Mesenchymal stem cell (in vitro differentiated cells and primary cell): ENCODE measurements at regions not wholly inside any gene's neighbourhood (a gene's known extent, or its start where the extent isn't known, plus 50 kb on each side); places are given as distances from the start of the nearest gene placed in this dataset.
A peak's percentile ranks its signal among the peaks of the same experiment; 100 is the strongest.

Experiments
- DNase-seq: peaks from one replicate; pipeline ENCODE4 v3.0.0-alpha.2; 2013
- H2AFZ ChIP-seq: one replicate; pipeline ENCODE4 v1.6.1; 2013; ENCODE audit warnings: low read depth, mild to moderate bottlenecking, control low read depth, inconsistent platforms, low read length, moderate library complexity
- H2AK5ac ChIP-seq: 2 replicates; pipeline ENCODE4 v1.6.1; 2013; ENCODE audit warnings: low read length, moderate library complexity, mild to moderate bottlenecking, inconsistent platforms; ENCODE audit not compliant: severe bottlenecking
- H2BK120ac ChIP-seq: one replicate; pipeline ENCODE4 v1.6.1; 2013; ENCODE audit warnings: low read depth, mild to moderate bottlenecking, inconsistent platforms, low read length, moderate library complexity
- H2BK12ac ChIP-seq, 2 experiments: one replicate each; pipeline ENCODE4 v1.6.1; 2013; ENCODE audit warnings: inconsistent platforms in 2 of 2, low read length in 2 of 2, mild to moderate bottlenecking in 2 of 2, moderate library complexity in 2 of 2, control low read depth in 1 of 2
- H2BK15ac ChIP-seq: one replicate; pipeline ENCODE4 v1.6.1; 2013; ENCODE audit warnings: mild to moderate bottlenecking, low read depth, inconsistent platforms; ENCODE audit not compliant: poor library complexity, severe bottlenecking
- H2BK5ac ChIP-seq: 2 replicates; pipeline ENCODE4 v1.6.1; 2013; ENCODE audit warnings: low read depth, mild to moderate bottlenecking, low read length, control low read depth, inconsistent platforms; ENCODE audit not compliant: poor library complexity, severe bottlenecking
- H3K14ac ChIP-seq, 2 experiments: one replicate each; pipeline ENCODE4 v1.6.1; 2013; ENCODE audit warnings: inconsistent platforms in 2 of 2, low read length in 2 of 2, control low read depth in 1 of 2, mild to moderate bottlenecking in 1 of 2, moderate library complexity in 1 of 2
- H3K18ac ChIP-seq, 2 experiments: one replicate each; pipeline ENCODE4 v1.6.1; 2013; ENCODE audit warnings: inconsistent platforms in 2 of 2, low read length in 2 of 2, control low read depth in 1 of 2, low read depth in 1 of 2, mild to moderate bottlenecking in 1 of 2
- H3K23ac ChIP-seq, 2 experiments: one replicate each; pipeline ENCODE4 v1.6.1; 2013; ENCODE audit warnings: inconsistent platforms in 2 of 2, low read length in 2 of 2, mild to moderate bottlenecking in 2 of 2, moderate library complexity in 2 of 2, control low read depth in 1 of 2
- H3K27ac ChIP-seq: 2 replicates; pipeline ENCODE4 v1.5.1; 2013; ENCODE audit warnings: mild to moderate bottlenecking, moderate library complexity, low read length, control low read depth, inconsistent platforms; ENCODE audit not compliant: poor library complexity, severe bottlenecking
- H3K27me3 ChIP-seq, 2 experiments: 2 replicates each; pipeline versions ENCODE4 v1.6.1 to v1.7.0; 2013; ENCODE audit warnings: low read length in 2 of 2, mild to moderate bottlenecking in 2 of 2, moderate library complexity in 2 of 2, control low read depth in 1 of 2, inconsistent platforms in 1 of 2; ENCODE audit not compliant: control insufficient read depth in 1 of 2, insufficient read depth in 1 of 2
- H3K36me3 ChIP-seq, 2 experiments: 2 replicates each; pipeline versions ENCODE4 v1.6.1 to v1.7.0; 2013; ENCODE audit warnings: low read length in 2 of 2, control low read depth in 1 of 2, inconsistent platforms in 1 of 2, low read depth in 1 of 2, mild to moderate bottlenecking in 1 of 2; ENCODE audit not compliant: insufficient read depth in 2 of 2, control insufficient read depth in 1 of 2
- H3K4ac ChIP-seq, 2 experiments: one replicate each; pipeline ENCODE4 v1.6.1; 2013; ENCODE audit warnings: inconsistent platforms in 2 of 2, low read length in 2 of 2, mild to moderate bottlenecking in 2 of 2, moderate library complexity in 2 of 2, control low read depth in 1 of 2, low read depth in 1 of 2
- H3K4me1 ChIP-seq: 2 replicates; pipeline ENCODE4 v1.6.1; 2013; ENCODE audit warnings: low read depth, low read length, control low read depth; ENCODE audit not compliant: control insufficient read depth, insufficient read depth
- H3K4me2 ChIP-seq: 2 replicates; pipeline ENCODE4 v1.6.1; 2013; ENCODE audit warnings: low read length, mild to moderate bottlenecking, inconsistent platforms; ENCODE audit not compliant: poor library complexity, severe bottlenecking
- H3K4me3 ChIP-seq, 2 experiments: 2 replicates each; pipeline versions ENCODE4 v1.5.1 to v1.7.0; 2013; ENCODE audit warnings: low read length in 2 of 2, mild to moderate bottlenecking in 2 of 2, control low read depth in 1 of 2, low read depth in 1 of 2; ENCODE audit not compliant: insufficient read depth in 1 of 2
- H3K79me1 ChIP-seq: replicated peaks from 2 replicates; pipeline ENCODE4 v1.6.1; 2013; ENCODE audit warnings: mild to moderate bottlenecking, control low read depth, low read length, inconsistent platforms; ENCODE audit not compliant: poor library complexity, severe bottlenecking
- H3K9ac ChIP-seq: 2 replicates; pipeline ENCODE4 v1.7.0; 2013; ENCODE audit warnings: mild to moderate bottlenecking, low read length, moderate library complexity
- H3K9me3 ChIP-seq: 2 replicates; pipeline ENCODE4 v1.7.0; 2013; ENCODE audit warnings: mild to moderate bottlenecking, low read length; ENCODE audit not compliant: control insufficient read depth
- H4K8ac ChIP-seq: one replicate; pipeline ENCODE4 v1.6.1; 2013; ENCODE audit warnings: inconsistent platforms, mild to moderate bottlenecking, low read length, moderate library complexity
- H4K91ac ChIP-seq: one replicate; pipeline ENCODE4 v1.6.1; 2013; ENCODE audit warnings: mild to moderate bottlenecking, low read length, inconsistent platforms
- WGBS: methylation state at CpG from one replicate; pipeline ENCODE4 v1.1.7; 2013; ENCODE audit warnings: mixed read lengths; 5-methylcytosine and 5-hydroxymethylcytosine counted together

DNA sequence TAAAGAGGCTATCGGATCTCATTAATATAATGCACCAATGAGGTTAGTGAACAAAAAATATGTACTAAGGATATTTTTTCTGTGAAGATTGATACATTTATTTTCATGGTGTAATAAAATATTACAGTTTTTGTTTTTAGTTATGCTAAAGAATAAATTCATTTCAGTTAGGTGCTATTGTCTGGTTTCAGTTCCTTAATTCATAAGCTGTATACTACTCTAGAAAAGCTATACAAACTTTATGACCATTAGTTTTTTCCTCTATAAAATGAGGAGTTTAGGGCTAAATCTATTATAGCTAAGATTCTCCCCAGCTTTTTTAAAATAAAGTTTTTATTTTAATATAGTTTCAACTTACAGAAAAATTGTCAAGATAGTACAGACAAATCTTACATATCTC lies 1311.7 kb upstream of the NXPH2 start:
- Histone ChIP-seq H3K9ac (no peak overlapping the region), H2AFZ (no peak overlapping the region), H2BK12ac (no peak overlapping the region), H2AK5ac (no peak overlapping the region), H2BK5ac (no peak overlapping the region), H3K4me2 (no peak overlapping the region), H3K36me3 (no peaks in the 10 kb centered on the region), H3K27me3 (no peaks in the 10 kb centered on the region), H4K8ac (no peak overlapping the region), H2BK15ac (no peak overlapping the region), H4K91ac (no peak overlapping the region), H3K14ac (no peak overlapping the region), H2BK120ac (no peak overlapping the region), H3K18ac (no peak overlapping the region), H3K23ac (no peak overlapping the region), H3K4me1 (no peaks in the 10 kb centered on the region), H3K9me3 (no peaks in the 10 kb centered on the region), H3K79me1 (no peaks in the 10 kb centered on the region), H3K4me3 (no peak overlapping the region), H3K4ac (no peak overlapping the region), H3K27ac (no peak overlapping the region)
- DNase-seq = no peak
- WGBS = no CpG with 5 or more reads among the region's 1 CpG

DNA sequence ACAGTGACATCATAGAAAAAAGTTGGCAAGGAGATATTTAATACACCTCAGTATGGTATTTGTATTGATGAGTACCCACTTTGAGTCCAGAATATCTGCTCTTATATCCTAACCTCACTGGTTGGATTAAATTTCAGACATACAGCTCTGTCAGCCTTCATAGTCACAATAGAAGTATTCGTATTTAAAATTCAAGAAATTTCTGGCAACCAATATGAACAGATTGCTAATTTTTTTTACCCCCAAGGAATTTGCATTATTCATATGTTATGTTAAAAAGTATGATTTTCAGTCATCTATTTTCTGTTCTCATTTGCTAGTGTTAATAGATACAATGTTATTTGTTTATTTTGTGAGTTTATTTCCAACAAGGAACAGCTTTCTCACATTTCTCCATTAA lies 1306.8 kb upstream of the NXPH2 start:
- H3K9me3 ChIP-seq = no peaks in the 10 kb centered on the region
- H3K36me3 ChIP-seq = no peaks in the 10 kb centered on the region
- H3K27ac ChIP-seq = no peak overlapping the region
- H3K4ac ChIP-seq = no peak overlapping the region
- no peak overlapping the region for H2BK12ac ChIP-seq
- H4K91ac ChIP-seq = no peak overlapping the region
- no peak overlapping the region for H2AK5ac ChIP-seq
- H3K4me3 ChIP-seq = no peak overlapping the region
- H2BK15ac ChIP-seq = no peak overlapping the region
- H3K79me1 ChIP-seq = no peaks in the 10 kb centered on the region
- no peak for DNase-seq
- H3K14ac ChIP-seq = no peak overlapping the region
- no peak overlapping the region for H3K23ac ChIP-seq
- H3K18ac ChIP-seq = no peak overlapping the region
- H3K9ac ChIP-seq = no peak overlapping the region
- H3K27me3 ChIP-seq = no peaks in the 10 kb centered on the region
- H3K4me2 ChIP-seq = no peak overlapping the region
- H4K8ac ChIP-seq = no peak overlapping the region
- H2BK120ac ChIP-seq = no peak overlapping the region
- no peaks in the 10 kb centered on the region for H3K4me1 ChIP-seq
- H2AFZ ChIP-seq = no peak overlapping the region
- no peak overlapping the region for H2BK5ac ChIP-seq
- no CpG with 5 or more reads among the region's 1 CpG for WGBS

- peak; percentile 26 for DNase-seq
- Histone ChIP-seq H3K9ac (no peak overlapping the region), H3K4me2 (no peak overlapping the region), H4K8ac (no peak overlapping the region), H3K4me3 (no peak overlapping the region), H2AK5ac (no peak overlapping the region), H4K91ac (no peak overlapping the region), H3K36me3 (no peaks in the 10 kb centered on the region), H3K27ac (no peak overlapping the region), H2BK5ac (no peak overlapping the region), H3K4me1 (no peaks in the 10 kb centered on the region), H2BK120ac (no peak overlapping the region), H3K27me3 (no peaks in the 10 kb centered on the region), H3K18ac (no peak overlapping the region), H3K14ac (no peak overlapping the region), H3K23ac (no peak overlapping the region), H3K79me1 (no peaks in the 10 kb centered on the region), H2AFZ (no peak overlapping the region), H3K4ac (no peak overlapping the region), H2BK12ac (no peak overlapping the region), H3K9me3 (no peaks in the 10 kb centered on the region), H2BK15ac (no peak overlapping the region)
These were observed 1305.5 kb upstream of the NXPH2 start for GRCh38 chr2:140085674-140086073.

DNA sequence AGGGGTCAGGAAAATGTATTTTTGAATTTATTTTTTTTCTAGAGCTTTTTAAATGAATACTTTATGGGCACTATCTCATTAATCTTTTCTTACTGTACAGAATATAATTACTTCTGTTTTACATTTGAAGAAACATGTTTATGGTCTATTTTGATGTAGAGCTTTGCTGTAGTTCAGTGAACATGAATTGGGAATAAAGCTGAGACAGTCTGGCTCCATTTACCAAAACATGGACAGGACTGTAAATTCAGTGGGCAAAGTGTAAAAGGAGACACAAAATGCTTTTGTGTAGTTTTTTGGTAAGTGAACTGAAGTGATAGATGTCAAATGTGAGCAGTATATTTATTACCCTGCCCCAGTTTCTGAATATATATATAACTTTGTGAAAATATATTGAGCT lies 1298.8 kb upstream of the NXPH2 start:
- no peak overlapping the region for H2BK15ac ChIP-seq
- no peak overlapping the region for H2AFZ ChIP-seq
- H3K14ac ChIP-seq = no peak overlapping the region
- no peak for DNase-seq
- H3K23ac ChIP-seq = no peak overlapping the region
- no peak overlapping the region for H2BK5ac ChIP-seq
- no peak overlapping the region for H4K91ac ChIP-seq
- H3K27ac ChIP-seq = no peak overlapping the region
- no peak overlapping the region for H2BK120ac ChIP-seq
- no peaks in the 10 kb centered on the region for H3K9me3 ChIP-seq
- no peak overlapping the region for H3K4ac ChIP-seq
- no peak overlapping the region for H2AK5ac ChIP-seq
- H3K27me3 ChIP-seq = no peaks in the 10 kb centered on the region
- no peak overlapping the region for H4K8ac ChIP-seq
- H2BK12ac ChIP-seq = no peak overlapping the region
- H3K9ac ChIP-seq = no peak overlapping the region
- H3K4me3 ChIP-seq = no peak overlapping the region
- no peaks in the 10 kb centered on the region for H3K79me1 ChIP-seq
- H3K36me3 ChIP-seq = no peaks in the 10 kb centered on the region
- no peak overlapping the region for H3K18ac ChIP-seq
- no peaks in the 10 kb centered on the region for H3K4me1 ChIP-seq
- H3K4me2 ChIP-seq = no peak overlapping the region
